GM19463 (cell line): ENCODE measurements at regions not wholly inside any gene's neighbourhood (a gene's known extent, or its start where the extent isn't known, plus 50 kb on each side); places are given as distances from the start of the nearest gene placed in this dataset.
"Not testable (repeated sequence)": the region's sequence is repeated elsewhere in the genome, so short reads cannot be mapped to it uniquely, and the experiment has no call there.

ENCODE experiments used
- ATAC-seq: cut with Tn5 transposase; IDR thresholded peaks from one replicate; pipeline ENCODE4 v1.9.1; 2021; ENCODE audit warnings: mild to moderate bottlenecking, moderate library complexity; ENCODE audit not compliant: unreplicated experiment

- ATAC-seq, result no peak
Observed at GRCh38 chr3:68676136-68676535, 256.2 kb downstream of the TAFA4 start.

- ATAC-seq, result no peak
Observed at GRCh38 chr3:68667346-68667745, 265.0 kb downstream of the TAFA4 start.

GRCh38 chr3:68666429-68667136 is 265.8 kb downstream of the TAFA4 start:
- ATAC-seq, result no peak

- ATAC-seq, result no peak
Observed at GRCh38 chr3:68664276-68664675, 268.1 kb downstream of the TAFA4 start.

- ATAC-seq, result no peak
Observed at GRCh38 chr3:68662176-68662575, 270.2 kb downstream of the TAFA4 start.

GRCh38 chr3:68650657-68651056 is 281.7 kb downstream of the TAFA4 start:
- ATAC-seq, result not testable (repeated sequence)

- ATAC-seq, result no peak
Observed at GRCh38 chr3:68648494-68648893, 283.9 kb downstream of the TAFA4 start.

- ATAC-seq, result no peak
Observed at GRCh38 chr3:68631850-68632545, 300.3 kb downstream of the TAFA4 start.

GRCh38 chr3:68620211-68620610 is 312.1 kb downstream of the TAFA4 start:
- no peak for ATAC-seq

- no peak for ATAC-seq
Observed at GRCh38 chr3:68614087-68614486, 318.3 kb downstream of the TAFA4 start.

- no peak for ATAC-seq
Observed at GRCh38 chr3:68571321-68571720, 361.0 kb downstream of the TAFA4 start.

- ATAC-seq, result no peak
Observed at GRCh38 chr3:68560728-68561127, 371.6 kb downstream of the TAFA4 start.

GRCh38 chr3:68535782-68536181 is 396.6 kb downstream of the TAFA4 start:
- ATAC-seq, result no peak

GRCh38 chr3:68523330-68523729 is 409.0 kb downstream of the TAFA4 start:
- no peak for ATAC-seq

GRCh38 chr3:68515237-68515636 is 417.1 kb downstream of the TAFA4 start:
- ATAC-seq, result no peak

GRCh38 chr3:68504201-68504600 is 428.1 kb downstream of the TAFA4 start:
- ATAC-seq, result no peak

GRCh38 chr3:68485845-68486244 is 446.5 kb downstream of the TAFA4 start:
- not testable (repeated sequence) for ATAC-seq

GRCh38 chr3:68485051-68485450 is 447.3 kb downstream of the TAFA4 start:
- no peak for ATAC-seq

GRCh38 chr3:68483601-68484000 is 448.7 kb downstream of the TAFA4 start:
- no peak for ATAC-seq

- no peak for ATAC-seq
Observed at GRCh38 chr3:68483041-68483440, 449.3 kb downstream of the TAFA4 start.

GRCh38 chr3:68482565-68482964 is 449.8 kb downstream of the TAFA4 start:
- no peak for ATAC-seq

- ATAC-seq, result no peak
Observed at GRCh38 chr3:68479779-68480178, 452.6 kb downstream of the TAFA4 start.
